Esophagus muscularis mucosa (tissue), 4 donors: ENCODE measurements at regions not wholly inside any gene's neighbourhood (a gene's known extent, or its start where the extent isn't known, plus 50 kb on each side); places are given as distances from the start of the nearest gene placed in this dataset.

Experiments
- CTCF ChIP-seq, 3 experiments: fragments of 200-600 bp in 2 of 3; fragments of 450-650 bp in 1 of 3; sonication (generic) in 2 of 3; IDR thresholded peaks; one replicate each; pipeline ENCODE4 v1.5.1; 2017 to 2019; ENCODE audit warnings: antibody characterized with exemption in 3 of 3, mild to moderate bottlenecking in 2 of 3, moderate library complexity in 1 of 3
- EP300 ChIP-seq: sonication (generic); formaldehyde crosslinking; IDR thresholded peaks from one replicate; pipeline ENCODE4 v1.6.1; 2017; ENCODE audit warnings: antibody characterized with exemption
- POLR2AphosphoS5 ChIP-seq, 2 donors: sonication (generic); formaldehyde crosslinking; IDR thresholded peaks; one replicate each; pipeline ENCODE4 v1.6.1; 2017; ENCODE audit warnings: antibody characterized with exemption in 2 of 2

DNA sequence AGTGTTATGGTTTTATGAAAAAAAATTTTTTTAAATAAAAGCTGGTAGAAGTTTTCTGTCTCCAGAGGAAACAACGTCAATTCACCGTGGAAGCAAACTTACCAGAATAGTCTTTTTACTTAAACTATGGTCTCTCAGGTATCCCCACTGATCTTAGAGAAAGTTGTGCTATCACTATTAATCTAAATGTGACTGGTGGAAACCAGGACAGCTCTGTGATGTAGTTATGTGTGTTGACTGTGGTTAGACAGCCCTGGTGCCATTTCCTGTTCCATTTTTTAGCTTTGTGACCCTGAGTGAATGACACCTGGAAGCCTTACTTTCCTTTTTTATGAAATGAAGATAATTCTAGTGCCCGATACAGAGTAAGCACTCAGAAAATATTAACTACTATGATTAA is 111.8 kb upstream of the HUWE1 start:
- TF ChIP-seq CTCF (IDR thresholded peaks at IDR 0.05): no peak
- no peak for TF ChIP-seq EP300
- TF ChIP-seq POLR2AphosphoS5 (IDR thresholded peaks at IDR 0.05): no peak
